ENCODE measurements at regions not wholly inside any gene's neighbourhood (a gene's known extent, or its start where the extent isn't known, plus 50 kb on each side); places are given as distances from the start of the nearest gene placed in this dataset.

- no peak overlapping the region for H2BK12ac ChIP-seq (ENCODE audit: insufficient read length, low read depth, low read length)
- no peak overlapping the region for H3K9ac ChIP-seq (ENCODE audit: extremely low read depth, insufficient read length, low read length)
- H3T11ph ChIP-seq (ENCODE audit: low read length), result no peak overlapping the region
- no peak overlapping the region for H3K27ac ChIP-seq (ENCODE audit: insufficient read length, low read depth, low read length)
- H3K27ac Mint-ChIP-seq, result no peak overlapping the region
- TF ChIP-seq, protein P1, sequence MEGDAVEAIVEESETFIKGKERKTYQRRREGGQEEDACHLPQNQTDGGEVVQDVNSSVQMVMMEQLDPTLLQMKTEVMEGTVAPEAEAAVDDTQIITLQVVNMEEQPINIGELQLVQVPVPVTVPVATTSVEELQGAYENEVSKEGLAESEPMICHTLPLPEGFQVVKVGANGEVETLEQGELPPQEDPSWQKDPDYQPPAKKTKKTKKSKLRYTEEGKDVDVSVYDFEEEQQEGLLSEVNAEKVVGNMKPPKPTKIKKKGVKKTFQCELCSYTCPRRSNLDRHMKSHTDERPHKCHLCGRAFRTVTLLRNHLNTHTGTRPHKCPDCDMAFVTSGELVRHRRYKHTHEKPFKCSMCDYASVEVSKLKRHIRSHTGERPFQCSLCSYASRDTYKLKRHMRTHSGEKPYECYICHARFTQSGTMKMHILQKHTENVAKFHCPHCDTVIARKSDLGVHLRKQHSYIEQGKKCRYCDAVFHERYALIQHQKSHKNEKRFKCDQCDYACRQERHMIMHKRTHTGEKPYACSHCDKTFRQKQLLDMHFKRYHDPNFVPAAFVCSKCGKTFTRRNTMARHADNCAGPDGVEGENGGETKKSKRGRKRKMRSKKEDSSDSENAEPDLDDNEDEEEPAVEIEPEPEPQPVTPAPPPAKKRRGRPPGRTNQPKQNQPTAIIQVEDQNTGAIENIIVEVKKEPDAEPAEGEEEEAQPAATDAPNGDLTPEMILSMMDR (conservative IDR thresholded peaks at IDR 0.05), result no peak
- no peak overlapping the region for H3K4ac ChIP-seq (ENCODE audit: low read depth, low read length)
- H3K14ac ChIP-seq (ENCODE audit: insufficient read depth, low read length), result 0 out of 2 replicates have a peak overlapping the region, but pooled peaks have one; percentile 42
- H4K8ac ChIP-seq (replicated peaks; ENCODE audit: insufficient read length, low read depth, low read length), result no peak overlapping the region
- DNase-seq, result no peak
- H3K27me3 Mint-ChIP-seq (ENCODE audit: low read depth), result no peaks in the 10 kb centered on the region
- no CpG with 5 or more reads among the region's 7 CpGs for WGBS (ENCODE audit: extremely low coverage, insufficient read length, low lambda C conversion rate)
- no peaks in the 10 kb centered on the region for H3K4me1 ChIP-seq (ENCODE audit: insufficient read depth, low read length)
- peaks cover 0 to under 1% (median 0%) of the 10 kb centered on the region in 3 experiments; a peak in 2 of 7 replicates for H3K36me3 Mint-ChIP-seq (ENCODE audit: insufficient read depth in 1 of 3, low read depth in 3 of 3)
- no peak overlapping the region for H4K5ac ChIP-seq (ENCODE audit: insufficient read length, low read depth, low read length)
- H4K20me1 ChIP-seq (ENCODE audit: control insufficient read depth, insufficient read depth, insufficient read length), result no peaks in the 10 kb centered on the region
- no peak overlapping the region for H3K56ac ChIP-seq (ENCODE audit: insufficient read length, low read depth, low read length)
- H3K9me3 ChIP-seq (ENCODE audit: control insufficient read depth, low read depth, low read length), result no peaks in the 10 kb centered on the region
- H3K23ac ChIP-seq (ENCODE audit: insufficient read length, low read depth, low read length), result no peak overlapping the region
- H3K18ac ChIP-seq (ENCODE audit: insufficient read length, low read depth, low read length), result no peak overlapping the region
- H2BK15ac ChIP-seq (ENCODE audit: low read depth, low read length), result no peak overlapping the region
- H3K79me1 ChIP-seq (ENCODE audit: insufficient read depth, low read depth, low read length, poor library complexity, severe bottlenecking), result no peaks in the 10 kb centered on the region
- no peaks in the 10 kb centered on the region for H3K79me2 ChIP-seq (ENCODE audit: insufficient read depth, low read length)
- no peak overlapping the region for H2BK20ac ChIP-seq (ENCODE audit: low read depth, low read length, poor library complexity, severe bottlenecking)
- H2AFZ ChIP-seq (ENCODE audit: low read length), result no peak overlapping the region
- H3K23me2 ChIP-seq (ENCODE audit: insufficient read length, low read depth, low read length, poor library complexity, severe bottlenecking), result no peaks in the 10 kb centered on the region
- no peak overlapping the region for H2AK5ac ChIP-seq (ENCODE audit: insufficient read length, low read length)
- no peaks in the 10 kb centered on the region for H3K27me3 ChIP-seq (ENCODE audit: insufficient read depth, low read length)
- H3K9me3 Mint-ChIP-seq, result no peaks in the 10 kb centered on the region; a peak in 2 of 5 replicates
- H3K4me2 ChIP-seq (ENCODE audit: insufficient read depth, insufficient read length, low read length), result no peak overlapping the region
- no peak overlapping the region for H2BK120ac ChIP-seq (ENCODE audit: low read depth, low read length, poor library complexity, severe bottlenecking)
- H4K91ac ChIP-seq (ENCODE audit: insufficient read length, low read depth, low read length), result no peak overlapping the region
- no peak overlapping the region for H2BK5ac ChIP-seq (ENCODE audit: insufficient read length, low read length)
- no peak overlapping the region for H3K4me3 Mint-ChIP-seq
- peaks cover 15 to 17% of the 10 kb centered on the region in 2 experiments for H3K4me1 Mint-ChIP-seq
Measured at GRCh38 chr13:34037636-34038540, 219.9 kb downstream of the RFC3 start.

Measured in H9 (cell line).